NCI-H345 treated with DMSO at 0.1 percent for 48 hours (cell line): ENCODE measurements at regions not wholly inside any gene's neighbourhood (a gene's known extent, or its start where the extent isn't known, plus 50 kb on each side); places are given as distances from the start of the nearest gene placed in this dataset.

ENCODE experiments used
- DNase-seq: peaks from one replicate; lab custom pipeline; 2025; ENCODE audit not compliant: unreplicated experiment; lab: John Stamatoyannopoulos, UW

GRCh38 chr5:107325866-107326265, 344.9 kb downstream of the EFNA5 start:
- DNase-seq: no peak

- DNase-seq: no peak
Measured at GRCh38 chr5:107324809-107325208, 345.9 kb downstream of the EFNA5 start.

GRCh38 chr5:107324071-107324470, 346.7 kb downstream of the EFNA5 start:
- no peak for DNase-seq

GRCh38 chr5:107323536-107323935, 347.2 kb downstream of the EFNA5 start:
- no peak for DNase-seq

GRCh38 chr5:107322936-107323335, 347.8 kb downstream of the EFNA5 start:
- no peak for DNase-seq

GRCh38 chr5:107321906-107322305, 348.8 kb downstream of the EFNA5 start:
- DNase-seq: no peak

- DNase-seq: no peak
Measured at GRCh38 chr5:107320846-107321245, 349.9 kb downstream of the EFNA5 start.

- no peak for DNase-seq
Measured at GRCh38 chr5:107320376-107320775, 350.4 kb downstream of the EFNA5 start.

GRCh38 chr5:107319901-107320300, 350.8 kb downstream of the EFNA5 start:
- DNase-seq: no peak

- no peak for DNase-seq
Measured at GRCh38 chr5:107314330-107314729, 356.4 kb downstream of the EFNA5 start.

- no peak for DNase-seq
Measured at GRCh38 chr5:107313921-107314320, 356.8 kb downstream of the EFNA5 start.

GRCh38 chr5:107313098-107313497, 357.6 kb downstream of the EFNA5 start:
- no peak for DNase-seq

- DNase-seq: no peak
Measured at GRCh38 chr5:107310181-107310580, 360.6 kb downstream of the EFNA5 start.

- DNase-seq: no peak
Measured at GRCh38 chr5:107306594-107306993, 364.1 kb downstream of the EFNA5 start.

- DNase-seq: no peak
Measured at GRCh38 chr5:107306002-107306401, 364.7 kb downstream of the EFNA5 start.

- no peak for DNase-seq
Measured at GRCh38 chr5:107304684-107305083, 366.1 kb downstream of the EFNA5 start.

GRCh38 chr5:107303171-107303968, 367.4 kb downstream of the EFNA5 start:
- DNase-seq: no peak

- DNase-seq: no peak
Measured at GRCh38 chr5:107302441-107302840, 368.3 kb downstream of the EFNA5 start.

- no peak for DNase-seq
Measured at GRCh38 chr5:107301999-107302398, 368.7 kb downstream of the EFNA5 start.

GRCh38 chr5:107300721-107301327, 369.9 kb downstream of the EFNA5 start:
- no peak for DNase-seq

GRCh38 chr5:107296572-107296971, 374.2 kb downstream of the EFNA5 start:
- DNase-seq: no peak

GRCh38 chr5:107295914-107296313, 374.8 kb downstream of the EFNA5 start:
- DNase-seq: no peak

GRCh38 chr5:107294669-107295068, 376.1 kb downstream of the EFNA5 start:
- no peak for DNase-seq
